Islet precursor cell (in vitro differentiated cells): ENCODE measurements at regions not wholly inside any gene's neighbourhood (a gene's known extent, or its start where the extent isn't known, plus 50 kb on each side); places are given as distances from the start of the nearest gene placed in this dataset.
A peak's percentile ranks its signal among the peaks of the same experiment; 100 is the strongest.
"Not testable (repeated sequence)": the region's sequence is repeated elsewhere in the genome, so short reads cannot be mapped to it uniquely, and the experiment has no call there.

Experiments used
- DNase-seq: peaks from one replicate; pipeline ENCODE4 v3.0.0-alpha.2; 2018

DNA sequence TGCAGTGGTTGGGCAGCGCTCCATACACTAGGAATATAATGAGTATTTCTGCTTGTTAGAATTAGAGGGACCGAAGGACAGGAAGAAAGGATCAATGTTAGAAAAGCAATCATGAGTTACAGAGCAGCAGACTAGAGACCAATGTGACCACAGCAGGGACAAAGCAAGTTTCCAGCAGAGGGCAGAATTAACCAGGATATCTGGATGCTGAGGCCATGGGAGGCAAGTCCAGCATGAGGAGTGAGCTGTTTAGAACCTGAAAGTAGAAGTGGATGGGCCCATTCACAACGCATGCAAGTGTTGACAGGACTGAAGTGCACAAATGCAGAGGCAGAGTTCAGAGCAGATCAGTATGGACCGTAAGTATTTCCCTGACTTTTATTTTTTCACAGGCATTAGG is 910.4 kb upstream of the GYPC start:
- peak; percentile 88 for DNase-seq

GRCh38 chr2:125746321-125747164 is 909.4 kb upstream of the GYPC start:
- DNase-seq: peak; percentile 71

DNA sequence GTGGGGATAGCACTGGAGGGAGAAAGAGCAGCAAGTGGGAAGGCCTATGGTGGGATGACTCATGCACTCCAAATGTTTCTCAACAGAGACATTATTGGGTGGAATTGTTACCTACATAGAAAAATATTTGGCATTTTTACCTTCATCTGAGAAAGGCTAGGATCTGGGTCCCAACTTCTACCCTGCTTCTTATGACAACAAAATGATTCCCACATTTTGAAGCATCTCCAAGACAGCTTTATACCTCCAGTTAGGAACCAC is 908.9 kb upstream of the GYPC start:
- DNase-seq: no peak

DNA sequence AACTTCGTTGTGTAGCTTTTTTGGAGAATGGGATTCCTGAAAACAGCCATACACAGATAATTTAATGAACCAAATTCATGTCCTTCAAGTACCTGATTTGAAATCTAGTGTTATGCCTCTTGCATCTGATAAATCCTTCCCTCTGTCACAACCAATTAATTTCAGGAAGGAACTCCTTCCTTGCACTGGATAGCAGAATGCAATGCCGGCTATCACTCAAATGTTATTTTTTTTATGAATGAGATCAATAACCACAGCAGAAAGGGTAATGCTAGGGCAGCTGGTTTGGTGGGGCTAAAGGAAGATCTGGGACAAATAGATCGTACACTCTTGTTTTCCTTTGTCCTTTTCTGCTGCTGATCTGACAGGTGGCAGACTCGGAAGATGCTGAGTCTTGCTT is 899.5 kb upstream of the GYPC start:
- no peak for DNase-seq

- no peak for DNase-seq
Measured at GRCh38 chr2:125796784-125797183, 859.2 kb upstream of the GYPC start.

- DNase-seq: no peak
Measured at GRCh38 chr2:125797192-125797591, 858.8 kb upstream of the GYPC start.

DNA sequence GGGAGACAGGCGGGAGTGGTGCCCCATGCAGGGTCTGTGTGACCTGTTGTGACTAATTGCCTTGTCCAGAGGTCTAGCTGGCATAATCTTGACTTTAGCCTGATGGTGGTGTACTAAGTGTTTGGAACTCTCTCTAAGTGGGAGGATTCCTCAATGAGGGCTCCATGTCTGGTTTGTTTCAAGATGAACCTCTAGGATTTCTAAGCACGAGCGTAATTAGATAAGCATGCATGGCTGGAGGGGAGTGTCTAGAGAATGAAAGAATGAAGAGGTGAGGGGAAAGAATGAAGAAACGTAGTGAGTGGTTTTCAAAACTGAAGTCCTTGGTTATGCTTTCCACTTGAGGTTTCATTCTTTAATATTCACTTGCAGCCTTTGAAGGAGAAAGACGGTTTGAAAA is 833.2 kb upstream of the GYPC start:
- no peak for DNase-seq

GRCh38 chr2:125825781-125826180 is 830.2 kb upstream of the GYPC start:
- not testable (repeated sequence) for DNase-seq

DNA sequence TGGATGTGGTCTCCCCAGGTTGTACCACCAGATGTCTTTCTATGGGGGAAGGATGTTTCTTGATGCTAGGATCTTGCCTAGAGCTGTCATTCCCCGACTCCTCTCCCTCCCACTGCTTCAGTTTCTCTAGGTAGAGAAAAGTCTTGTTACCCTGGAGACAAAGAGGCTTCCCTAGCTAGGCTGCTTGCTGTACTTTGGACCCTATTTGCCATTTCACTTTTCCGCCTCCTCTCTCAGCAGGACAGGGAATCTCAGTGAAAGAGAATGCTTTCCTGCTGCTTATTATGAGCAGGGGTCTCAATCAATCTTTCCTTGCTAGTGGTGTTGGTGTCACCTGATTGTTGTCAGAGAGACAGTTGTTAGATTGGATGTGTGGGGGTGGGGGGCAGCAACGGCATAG is 818.8 kb upstream of the GYPC start:
- DNase-seq: no peak

GRCh38 chr2:125837611-125838010 is 818.3 kb upstream of the GYPC start:
- no peak for DNase-seq

DNA sequence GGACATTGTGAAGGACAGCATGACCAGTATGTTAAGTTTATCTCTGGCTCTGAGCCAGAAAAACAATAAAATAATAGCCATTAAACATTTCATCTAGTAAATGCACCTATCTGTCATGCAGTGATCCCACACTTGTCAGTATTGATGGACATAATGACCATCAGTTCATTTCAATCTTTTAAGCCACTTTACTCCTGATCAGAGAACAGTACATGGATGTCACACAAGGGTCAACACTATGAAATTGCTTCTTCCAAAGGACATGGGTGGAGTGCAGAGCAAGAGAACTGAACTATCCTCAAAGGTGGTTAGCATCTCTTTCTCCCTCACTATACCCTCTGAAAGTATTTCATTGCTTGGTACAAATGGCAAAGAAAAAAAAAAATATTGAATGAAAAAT is 816.0 kb upstream of the GYPC start:
- DNase-seq: no peak

- no peak for DNase-seq
Measured at GRCh38 chr2:125842041-125842440, 813.9 kb upstream of the GYPC start.

DNA sequence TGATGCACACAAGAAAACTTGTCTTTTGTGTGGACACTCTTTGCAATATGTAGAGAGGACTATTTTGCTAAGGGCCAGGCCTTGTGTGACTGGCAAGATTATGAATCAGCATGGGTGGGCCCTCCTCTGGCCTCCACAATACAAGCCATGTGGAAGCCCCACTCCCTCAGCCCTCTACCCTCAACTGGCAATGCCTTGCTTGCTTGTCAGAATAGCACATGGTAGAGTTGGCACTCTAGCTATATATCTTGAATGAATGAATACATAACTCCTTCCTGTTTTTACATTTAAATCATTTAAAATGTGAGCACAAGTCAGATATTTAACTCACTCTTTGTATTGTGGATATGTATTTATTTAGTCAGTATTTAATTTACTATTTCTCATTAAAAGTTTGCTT is 805.4 kb upstream of the GYPC start:
- no peak for DNase-seq

DNA sequence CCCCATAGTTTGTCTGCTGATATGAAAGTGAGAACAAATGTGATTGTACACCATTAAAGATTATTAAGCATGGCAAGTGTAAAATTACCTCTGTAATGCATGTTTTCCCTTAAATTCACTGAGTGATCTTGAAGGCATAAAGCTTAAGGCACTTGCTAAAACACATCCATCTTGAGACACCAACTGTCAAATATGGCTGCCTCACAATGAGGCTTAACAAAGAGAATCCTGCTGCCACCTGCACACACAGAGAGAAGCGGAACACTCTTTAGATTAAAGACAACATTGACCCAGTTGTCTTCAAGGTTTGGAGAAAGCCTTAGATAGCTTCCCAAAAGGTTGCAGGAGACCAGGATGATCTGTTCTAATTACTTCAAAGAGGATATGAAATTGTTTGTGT is 803.6 kb upstream of the GYPC start:
- no peak for DNase-seq

DNA sequence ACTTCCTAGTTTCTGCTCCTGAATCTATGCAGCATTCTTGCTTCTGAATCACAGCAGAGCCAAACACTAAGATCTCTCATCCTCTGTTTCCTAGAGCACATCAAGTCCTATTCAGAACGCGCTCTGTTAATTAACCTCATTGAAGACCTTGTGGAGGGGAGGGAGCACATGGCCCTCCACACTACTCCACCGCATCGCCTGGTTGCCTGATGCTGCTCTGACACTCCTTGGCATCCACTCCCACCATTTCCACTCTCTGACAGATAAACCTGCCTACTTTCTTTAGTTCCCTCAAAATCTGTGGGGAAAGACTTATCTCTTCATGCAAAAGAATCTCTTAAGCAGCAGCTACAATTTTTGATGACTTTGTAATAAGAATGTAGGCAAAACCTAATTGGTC is 802.3 kb upstream of the GYPC start:
- DNase-seq: no peak

- no peak for DNase-seq
Measured at GRCh38 chr2:125855204-125855603, 800.8 kb upstream of the GYPC start.

DNA sequence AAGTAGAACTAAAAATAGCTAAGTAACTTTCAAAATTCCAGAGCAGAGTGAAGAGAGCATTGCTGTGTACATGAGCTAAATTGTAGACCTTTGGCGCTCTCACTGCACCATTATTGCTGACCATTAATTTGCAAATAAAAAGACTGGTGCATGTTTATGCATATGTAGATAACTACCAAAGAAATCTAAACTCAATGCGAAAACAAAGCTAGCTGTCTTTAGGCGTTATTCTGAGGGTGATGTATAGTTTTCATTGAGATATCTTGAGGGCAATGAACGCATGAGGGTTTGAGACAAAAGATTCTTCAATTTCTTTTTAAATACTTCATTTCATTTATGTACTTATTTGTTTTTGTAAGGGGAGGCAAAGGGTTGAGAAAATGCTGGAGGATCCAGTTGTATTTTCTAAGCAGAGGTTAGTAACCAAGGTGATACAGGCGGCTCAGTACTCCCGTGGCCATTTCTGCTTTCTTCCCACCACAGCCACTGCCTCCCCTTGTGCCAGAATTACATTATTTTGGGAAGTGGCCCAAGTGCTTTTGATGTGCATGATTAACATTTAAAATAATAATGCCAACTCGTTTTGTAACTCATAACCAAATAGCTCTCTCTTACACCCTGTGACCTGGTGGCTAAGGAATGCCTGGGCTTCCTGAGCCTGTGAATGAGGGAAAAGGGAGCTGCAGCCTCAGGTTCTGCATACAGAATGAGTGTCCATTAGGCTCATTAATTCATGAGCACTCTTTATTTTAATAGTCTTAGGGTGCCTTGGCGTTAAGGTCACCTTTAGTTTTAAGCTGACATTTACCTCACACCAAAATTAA is 797.8 kb upstream of the GYPC start:
- DNase-seq: no peak

- DNase-seq: no peak
Measured at GRCh38 chr2:125861461-125861860, 794.5 kb upstream of the GYPC start.

GRCh38 chr2:125867908-125868307 is 788.0 kb upstream of the GYPC start:
- DNase-seq: no peak

DNA sequence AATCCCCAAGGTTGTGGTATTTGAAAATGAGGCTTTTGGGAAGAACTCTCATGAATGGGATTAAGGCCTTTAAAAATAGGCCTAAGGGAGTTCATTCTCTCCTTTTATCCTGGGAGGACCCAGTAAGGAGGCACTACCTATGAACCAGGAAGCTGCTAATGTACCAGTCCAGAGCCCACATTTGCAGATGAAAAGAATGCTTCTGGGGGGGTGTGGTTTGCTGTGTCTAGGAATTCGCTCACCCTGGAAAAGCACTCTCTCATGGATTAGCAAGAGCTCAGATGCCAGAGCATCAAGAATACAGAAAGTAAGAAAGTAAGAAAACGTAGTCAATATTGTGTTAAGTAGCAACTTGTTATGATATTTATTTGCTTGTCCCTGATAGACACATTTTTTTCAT is 785.7 kb upstream of the GYPC start:
- peak; percentile 67 for DNase-seq

- DNase-seq: peak; percentile 55
Measured at GRCh38 chr2:125870746-125871145, 785.2 kb upstream of the GYPC start.

DNA sequence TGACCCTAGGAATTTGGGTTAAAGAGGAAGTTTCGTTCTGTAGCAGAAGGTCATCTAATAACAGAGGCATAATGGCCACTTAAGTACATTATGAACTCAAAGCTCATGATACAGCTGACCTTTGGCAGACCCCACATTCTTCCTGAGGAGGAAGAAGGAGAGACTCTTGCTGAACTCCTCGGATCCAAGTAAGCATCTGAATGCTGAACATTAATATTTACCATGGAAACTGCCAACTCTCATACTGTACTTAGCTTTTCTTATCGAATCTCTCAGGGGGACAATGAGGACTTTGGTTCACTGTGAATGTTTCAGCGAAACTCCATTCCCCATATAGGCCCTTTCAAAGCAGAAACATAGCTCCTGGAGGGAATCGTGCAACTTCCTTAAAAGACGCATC is 781.4 kb upstream of the GYPC start:
- DNase-seq: no peak

GRCh38 chr2:125885340-125885739 is 770.6 kb upstream of the GYPC start:
- DNase-seq: no peak

- DNase-seq: no peak
Measured at GRCh38 chr2:125886153-125886552, 769.8 kb upstream of the GYPC start.

- no peak for DNase-seq
Measured at GRCh38 chr2:125901278-125901677, 754.7 kb upstream of the GYPC start.
